ENCODE measurements at regions not wholly inside any gene's neighbourhood (a gene's known extent, or its start where the extent isn't known, plus 50 kb on each side); places are given as distances from the start of the nearest gene placed in this dataset.

DNA sequence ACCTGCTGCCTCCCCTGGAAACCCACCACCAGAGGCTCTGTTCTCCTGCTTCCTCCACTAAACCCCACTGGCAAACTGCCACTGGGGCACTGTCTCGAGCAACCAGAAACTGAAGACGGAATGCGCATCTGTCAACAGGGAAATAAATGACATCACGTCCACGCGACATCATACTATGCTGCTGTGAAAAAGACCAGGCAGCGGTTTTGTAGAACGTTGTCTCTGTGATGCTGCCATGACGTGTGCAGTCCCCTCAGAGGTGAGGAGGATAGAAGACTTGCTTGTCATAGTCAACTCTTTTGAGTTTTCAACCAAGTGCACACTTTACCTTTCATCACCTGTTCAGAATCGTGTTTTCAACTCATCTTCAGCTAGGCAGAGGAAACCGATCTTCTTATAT is 203.0 kb upstream of the IGF1R start:
- no peak overlapping the region for H3K27ac ChIP-seq

DNA sequence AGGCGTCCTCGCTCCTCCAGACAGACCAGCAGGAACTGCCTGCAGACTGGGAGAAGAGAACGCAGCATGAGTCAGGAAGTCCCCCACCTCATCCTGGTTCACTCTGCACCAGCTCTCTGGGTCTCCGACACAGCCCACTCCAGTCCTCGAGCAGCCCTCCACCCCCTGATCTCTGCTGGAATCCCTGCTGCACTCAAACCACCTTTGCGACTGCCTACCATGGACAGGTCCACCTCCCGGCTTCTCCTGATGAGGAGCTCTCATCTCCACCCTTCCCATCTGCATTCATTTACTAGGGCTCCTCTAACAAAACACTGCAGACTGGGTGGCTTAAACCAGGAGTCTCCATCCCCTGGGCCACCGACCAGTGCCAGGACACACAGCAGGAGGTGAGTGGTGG is 202.3 kb upstream of the IGF1R start:
- no peak for TF ChIP-seq ZFX (IDR thresholded peaks at IDR 0.05)
- TF ChIP-seq, protein P1, sequence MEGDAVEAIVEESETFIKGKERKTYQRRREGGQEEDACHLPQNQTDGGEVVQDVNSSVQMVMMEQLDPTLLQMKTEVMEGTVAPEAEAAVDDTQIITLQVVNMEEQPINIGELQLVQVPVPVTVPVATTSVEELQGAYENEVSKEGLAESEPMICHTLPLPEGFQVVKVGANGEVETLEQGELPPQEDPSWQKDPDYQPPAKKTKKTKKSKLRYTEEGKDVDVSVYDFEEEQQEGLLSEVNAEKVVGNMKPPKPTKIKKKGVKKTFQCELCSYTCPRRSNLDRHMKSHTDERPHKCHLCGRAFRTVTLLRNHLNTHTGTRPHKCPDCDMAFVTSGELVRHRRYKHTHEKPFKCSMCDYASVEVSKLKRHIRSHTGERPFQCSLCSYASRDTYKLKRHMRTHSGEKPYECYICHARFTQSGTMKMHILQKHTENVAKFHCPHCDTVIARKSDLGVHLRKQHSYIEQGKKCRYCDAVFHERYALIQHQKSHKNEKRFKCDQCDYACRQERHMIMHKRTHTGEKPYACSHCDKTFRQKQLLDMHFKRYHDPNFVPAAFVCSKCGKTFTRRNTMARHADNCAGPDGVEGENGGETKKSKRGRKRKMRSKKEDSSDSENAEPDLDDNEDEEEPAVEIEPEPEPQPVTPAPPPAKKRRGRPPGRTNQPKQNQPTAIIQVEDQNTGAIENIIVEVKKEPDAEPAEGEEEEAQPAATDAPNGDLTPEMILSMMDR (conservative IDR thresholded peaks at IDR 0.05): no peak

More for the DNA sequence above, 203.0 kb upstream of the IGF1R start:
- TF ChIP-seq, protein P1 (conservative IDR thresholded peaks at IDR 0.05): no peak
- no peak for TF ChIP-seq ZFX (IDR thresholded peaks at IDR 0.05)

DNA sequence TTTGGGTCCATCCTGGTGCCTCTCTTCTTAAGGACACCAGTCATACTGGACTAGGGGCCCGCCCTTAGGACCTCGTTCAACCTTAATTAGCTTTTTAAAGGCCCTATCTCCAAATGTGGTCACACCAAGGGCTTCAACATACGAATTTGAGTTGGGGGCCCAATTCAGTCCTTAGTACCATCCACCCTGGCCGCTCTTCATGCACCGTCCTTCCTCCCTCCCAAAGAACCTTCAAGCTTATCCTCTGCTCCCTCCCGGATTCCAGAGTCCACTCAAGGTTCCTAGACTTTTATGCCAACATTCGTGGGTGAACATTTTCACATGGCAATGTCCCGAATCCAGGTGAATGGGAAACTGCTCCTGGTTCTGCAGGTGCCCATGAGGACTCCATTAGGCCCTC is 201.3 kb upstream of the IGF1R start:
- no peak overlapping the region for H3K27ac ChIP-seq
- TF ChIP-seq, protein P1 (conservative IDR thresholded peaks at IDR 0.05): no peak
- TF ChIP-seq ZFX (IDR thresholded peaks at IDR 0.05): no peak

More for the DNA sequence above, 202.3 kb upstream of the IGF1R start:
- no peak overlapping the region for H3K27ac ChIP-seq

DNA sequence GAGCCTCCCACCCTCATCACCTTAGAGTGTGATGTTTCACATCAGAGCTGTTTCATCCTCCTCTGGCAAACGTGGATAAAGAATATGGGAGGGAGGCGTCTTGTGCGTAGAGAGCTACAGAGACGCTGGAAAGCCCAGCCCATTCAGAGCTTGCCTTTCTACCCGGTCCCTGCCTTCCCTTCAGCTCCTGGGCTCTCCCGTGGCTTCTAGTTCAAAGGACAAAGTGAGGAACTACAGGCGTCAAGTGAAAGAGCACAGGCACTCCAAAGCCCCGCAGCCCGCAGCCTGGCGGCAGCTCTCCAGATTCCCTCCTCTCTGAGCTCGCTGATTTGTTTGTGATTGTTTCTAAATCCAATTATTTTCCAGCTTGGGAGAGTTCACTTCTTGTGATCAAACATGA is 197.1 kb upstream of the IGF1R start:
- no peak for TF ChIP-seq ZFX (IDR thresholded peaks at IDR 0.05)
- TF ChIP-seq, protein P1 (conservative IDR thresholded peaks at IDR 0.05): no peak
- H3K27ac ChIP-seq: no peak overlapping the region

DNA sequence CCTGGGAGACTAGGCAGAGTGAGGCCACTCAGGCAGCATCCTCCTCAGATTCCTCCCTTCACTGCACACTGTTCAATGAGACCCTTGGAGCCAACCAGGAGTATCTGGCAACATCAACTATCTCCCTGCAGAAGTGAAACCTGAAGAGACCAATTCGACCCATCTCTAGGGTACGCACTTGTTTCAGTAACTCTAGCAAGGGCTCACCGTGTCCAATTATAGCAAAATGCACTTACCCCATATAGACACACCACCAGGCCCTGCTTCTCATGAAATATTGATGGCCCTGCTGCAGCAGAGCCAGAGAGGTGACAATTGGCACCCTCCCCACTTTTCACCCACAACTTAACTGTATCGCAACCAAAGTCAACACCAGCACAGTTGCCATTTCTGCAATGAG is 196.1 kb upstream of the IGF1R start:
- H3K27ac ChIP-seq: no peak overlapping the region
- TF ChIP-seq, protein P1 (conservative IDR thresholded peaks at IDR 0.05): no peak
- TF ChIP-seq ZFX (IDR thresholded peaks at IDR 0.05): no peak

DNA sequence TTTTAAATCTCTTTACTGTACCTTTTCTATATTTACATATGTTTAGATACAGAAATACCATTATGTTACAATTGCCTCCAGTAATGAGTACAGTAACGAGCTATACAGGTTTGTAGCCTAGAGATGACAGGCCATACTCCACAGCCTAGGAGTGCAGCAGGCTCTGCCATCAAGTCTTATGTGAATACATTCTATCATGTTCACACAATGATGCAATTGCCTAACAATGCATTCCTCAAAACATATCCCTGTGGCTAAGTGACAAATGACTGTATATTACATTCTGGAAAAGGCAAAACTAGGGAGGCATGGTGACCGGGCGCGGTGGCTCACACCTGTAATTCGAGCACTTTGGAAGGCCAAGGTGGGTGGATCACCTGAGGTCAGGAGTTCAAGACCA is 192.4 kb upstream of the IGF1R start:
- no peak for TF ChIP-seq ZFX (IDR thresholded peaks at IDR 0.05)
- TF ChIP-seq, protein P1 (conservative IDR thresholded peaks at IDR 0.05): no peak
- H3K27ac ChIP-seq: no peak overlapping the region

DNA sequence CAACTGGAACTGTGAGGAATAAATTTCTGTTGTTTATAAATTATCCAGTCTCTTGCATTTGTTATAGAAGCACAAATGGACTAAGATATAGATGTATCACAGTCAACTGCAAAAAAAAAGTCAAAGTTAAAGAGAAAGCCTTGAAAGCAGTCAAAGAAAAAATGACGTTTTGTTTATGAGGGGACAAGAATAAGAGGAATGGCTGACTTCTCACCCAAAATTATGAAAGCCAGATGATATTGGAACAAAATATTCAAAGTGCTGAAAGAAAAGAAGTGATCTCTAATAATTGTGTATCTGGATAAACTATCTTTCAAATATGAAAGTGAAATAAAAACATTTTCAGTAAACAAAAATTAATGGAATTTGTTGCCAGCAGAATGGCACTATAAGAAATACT is 171.8 kb upstream of the IGF1R start:
- no peak overlapping the region for H3K27ac ChIP-seq
- TF ChIP-seq ZFX (IDR thresholded peaks at IDR 0.05): no peak
- TF ChIP-seq, protein P1 (conservative IDR thresholded peaks at IDR 0.05): no peak
